Activated T-helper 1 cell treated with anti-CD3 and anti-CD28 coated beads, Interleukin-2, amount 50 U/mL, for 16 hours (primary cell): ENCODE measurements at regions not wholly inside any gene's neighbourhood (a gene's known extent, or its start where the extent isn't known, plus 50 kb on each side); places are given as distances from the start of the nearest gene placed in this dataset.

ENCODE experiments used
- DNase-seq, 2 donors: peaks; one replicate each; pipeline ENCODE4 v3.0.0-alpha.2; 2020; ENCODE audit warnings: low read depth in 1 of 2, low spot score in 1 of 2

DNA sequence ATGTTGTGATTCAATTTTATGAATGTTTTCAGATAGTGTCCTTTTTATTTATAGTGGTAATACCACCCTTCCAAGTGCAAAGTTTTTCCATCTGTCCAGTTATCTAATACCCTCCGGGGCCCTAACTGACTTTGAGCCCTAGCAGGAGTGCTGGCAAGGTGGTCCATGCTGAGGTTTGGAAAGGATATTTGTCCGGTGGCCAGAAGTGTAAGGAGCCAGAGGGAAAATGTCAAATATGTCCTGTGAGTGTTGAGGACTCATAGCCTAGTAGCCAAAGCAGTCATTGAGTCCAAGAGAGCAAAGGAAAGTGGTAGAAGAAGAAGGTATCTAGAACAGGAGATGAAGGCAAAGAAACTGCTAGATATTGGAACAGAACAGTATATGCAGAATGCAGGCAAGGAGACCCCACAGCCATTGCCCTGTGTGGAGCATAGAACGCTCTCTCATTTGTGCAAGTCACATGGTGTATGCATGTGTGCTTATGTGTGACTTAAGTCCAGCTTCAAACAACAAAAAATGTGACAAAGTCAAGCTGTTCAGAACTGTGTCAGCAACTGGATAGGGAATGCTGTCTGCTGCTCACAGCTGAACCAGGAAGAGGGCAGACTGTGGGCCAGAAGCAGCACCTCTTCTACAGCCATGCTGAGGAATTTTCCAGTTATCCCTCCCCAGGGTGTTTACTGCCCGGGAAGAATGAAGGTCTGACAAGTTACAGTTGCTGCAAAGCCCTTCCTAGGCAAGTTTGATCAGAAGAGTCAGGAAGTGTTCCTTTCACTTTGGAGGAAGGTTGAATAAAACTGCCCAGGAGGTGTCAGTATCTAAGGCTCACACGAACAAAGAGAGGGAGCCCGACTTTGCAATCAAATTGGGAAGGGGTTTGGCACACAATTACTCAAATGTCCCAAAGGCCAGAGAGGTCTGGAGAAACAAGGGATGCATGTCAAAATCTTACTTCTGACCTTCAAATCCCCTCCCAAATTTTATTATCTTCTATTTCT is 463.3 kb upstream of the DMAC1 start:
- DNase-seq, result no peak

GRCh38 chr9:8261737-8262136 is 462.2 kb upstream of the DMAC1 start:
- no peak for DNase-seq

GRCh38 chr9:8259028-8259427 is 459.4 kb upstream of the DMAC1 start:
- no peak for DNase-seq

- DNase-seq, result no peak
These were observed 457.3 kb upstream of the DMAC1 start for GRCh38 chr9:8256880-8257279.

DNA sequence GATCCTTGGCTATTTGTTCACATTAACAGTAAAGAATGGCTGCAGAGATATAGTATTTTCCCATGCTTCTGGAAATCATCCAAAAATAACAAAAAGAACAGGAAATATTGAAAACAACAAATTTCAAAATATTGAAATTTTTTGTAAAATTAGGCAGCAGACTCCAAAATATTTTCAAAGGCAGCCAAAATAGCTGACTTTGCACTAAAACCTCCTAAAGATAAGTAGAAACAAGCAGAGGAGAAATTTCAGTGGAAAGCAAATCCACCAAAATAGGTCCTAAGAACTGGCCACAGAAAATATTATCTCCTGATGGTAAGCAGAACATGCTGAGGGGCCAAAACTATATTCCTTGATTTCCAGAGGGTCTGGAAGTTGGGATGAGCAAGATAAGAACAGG is 456.3 kb upstream of the DMAC1 start:
- no peak for DNase-seq

DNA sequence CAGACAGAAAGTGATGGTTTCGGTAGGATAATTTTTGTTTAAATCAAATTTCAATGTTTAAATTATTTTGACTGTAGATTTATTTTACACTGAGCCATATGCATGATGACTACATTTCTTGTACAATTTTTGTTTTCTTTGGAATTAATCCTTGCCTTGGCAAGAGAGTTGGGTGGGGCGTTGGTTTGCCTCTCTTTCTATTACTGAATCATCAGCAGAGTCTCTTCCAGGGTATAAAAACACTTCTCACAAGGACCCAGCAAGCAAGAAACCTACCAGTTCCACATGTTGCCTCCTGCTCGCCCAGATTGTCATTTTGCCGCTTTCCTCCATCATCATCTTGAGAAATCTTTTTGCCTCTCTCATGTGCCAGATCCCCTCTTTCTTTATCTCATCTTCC is 455.0 kb upstream of the DMAC1 start:
- DNase-seq, result no peak

- DNase-seq, result no peak
These were observed 452.9 kb upstream of the DMAC1 start for GRCh38 chr9:8252445-8252844.

- DNase-seq, result no peak
These were observed 452.0 kb upstream of the DMAC1 start for GRCh38 chr9:8251566-8251965.

GRCh38 chr9:8244505-8245092 is 445.0 kb upstream of the DMAC1 start:
- DNase-seq, result no peak

DNA sequence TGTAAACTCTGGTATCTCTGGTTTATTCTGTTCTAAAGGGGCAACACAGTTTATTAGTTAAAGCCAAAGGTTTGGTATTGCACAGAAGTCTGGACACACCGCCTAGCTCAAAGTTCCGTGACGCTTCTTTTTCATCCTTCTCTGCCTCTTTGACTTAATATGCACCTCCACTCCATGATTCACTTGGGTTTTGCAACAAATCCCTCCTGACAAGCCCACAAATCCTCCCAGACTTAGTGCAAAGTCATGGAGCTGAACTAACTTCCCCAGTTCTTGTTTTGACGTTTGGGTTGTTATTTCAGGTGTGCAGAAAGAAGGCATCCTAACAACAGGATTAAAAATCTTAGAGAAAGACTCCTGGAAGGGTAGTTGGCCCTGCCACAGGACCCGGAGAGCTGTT is 441.6 kb upstream of the DMAC1 start:
- no peak for DNase-seq

DNA sequence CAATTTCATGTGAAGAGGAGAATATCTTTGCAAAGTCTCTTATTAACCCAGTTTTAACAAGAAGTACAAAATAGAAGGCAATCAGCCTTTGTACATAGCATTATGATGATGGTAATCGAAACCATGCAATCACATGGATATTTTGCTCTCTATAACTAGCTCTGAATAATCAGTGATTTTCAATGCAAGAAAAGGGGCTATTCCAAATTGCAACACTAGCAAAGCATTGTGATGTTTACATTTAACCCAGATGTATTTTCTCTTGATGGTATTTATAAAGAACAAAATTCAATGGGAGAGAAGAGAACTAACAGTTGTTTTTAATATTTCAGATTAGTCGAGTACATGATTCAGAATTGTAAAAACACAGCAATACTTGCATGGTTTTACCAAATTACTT is 437.5 kb upstream of the DMAC1 start:
- no peak for DNase-seq

- DNase-seq, result no peak
These were observed 435.9 kb upstream of the DMAC1 start for GRCh38 chr9:8235489-8235888.

DNA sequence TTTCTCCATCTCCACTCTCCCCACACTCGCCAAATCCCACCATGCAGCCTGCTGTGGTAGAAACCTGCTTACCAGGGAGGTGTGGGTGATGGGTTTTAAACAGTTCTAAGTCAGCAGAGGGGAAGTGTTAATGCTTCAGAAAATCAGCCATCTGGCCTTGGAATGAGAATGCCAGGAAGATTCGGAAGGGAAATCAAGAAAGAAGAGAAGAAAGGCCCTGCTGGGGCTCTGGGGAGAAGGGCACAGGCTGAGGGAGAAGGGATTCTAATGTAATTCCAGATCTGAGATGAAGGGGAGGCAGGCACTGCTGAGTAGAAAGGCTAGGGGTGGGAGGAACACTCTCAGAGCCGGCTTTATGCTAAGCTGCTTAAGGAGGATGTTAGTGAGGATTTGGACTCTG is 434.7 kb upstream of the DMAC1 start:
- DNase-seq, result no peak

GRCh38 chr9:8232726-8233125 is 433.1 kb upstream of the DMAC1 start:
- DNase-seq, result no peak

DNA sequence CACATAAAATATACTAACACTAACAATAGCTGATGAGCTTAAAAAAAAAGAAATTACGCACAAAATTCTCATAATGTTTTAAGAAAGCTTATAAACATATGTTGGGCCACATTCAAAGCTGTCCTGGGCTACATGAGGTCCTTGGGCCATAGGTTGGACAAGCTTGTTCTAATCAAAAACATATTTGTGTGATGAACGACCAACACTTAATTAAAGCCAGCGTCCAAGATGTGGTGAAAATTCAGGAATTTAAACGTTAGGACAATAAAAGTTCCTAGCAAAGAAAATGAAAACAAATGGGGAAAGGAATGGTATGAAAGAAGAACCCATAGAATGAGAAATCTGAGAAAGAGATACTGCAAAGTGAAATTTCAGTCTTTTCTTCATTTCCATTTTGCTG is 429.6 kb upstream of the DMAC1 start:
- DNase-seq, result no peak

GRCh38 chr9:8224381-8224801 is 424.8 kb upstream of the DMAC1 start:
- no peak for DNase-seq

- DNase-seq, result no peak
These were observed 424.3 kb upstream of the DMAC1 start for GRCh38 chr9:8223861-8224260.

DNA sequence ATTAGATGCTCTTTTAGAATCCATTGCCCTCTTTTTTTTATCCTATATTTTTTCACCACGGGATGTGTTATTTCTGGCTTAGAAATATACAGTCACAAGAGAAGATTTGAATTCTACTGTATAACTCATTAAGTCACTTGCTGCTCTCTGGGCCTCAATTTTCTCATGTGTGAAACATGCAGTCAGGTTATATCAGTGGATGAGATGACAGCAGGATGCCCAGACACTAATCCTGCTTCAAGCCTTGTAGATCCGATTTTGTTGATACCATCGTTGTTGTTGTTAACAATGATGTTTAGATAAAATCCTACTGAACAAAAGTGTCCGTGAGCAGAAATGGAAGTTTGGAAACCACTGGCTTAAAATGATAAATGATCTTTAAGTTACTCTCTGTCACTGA is 421.9 kb upstream of the DMAC1 start:
- DNase-seq, result no peak

- no peak for DNase-seq
These were observed 408.9 kb upstream of the DMAC1 start for GRCh38 chr9:8208465-8208864.

DNA sequence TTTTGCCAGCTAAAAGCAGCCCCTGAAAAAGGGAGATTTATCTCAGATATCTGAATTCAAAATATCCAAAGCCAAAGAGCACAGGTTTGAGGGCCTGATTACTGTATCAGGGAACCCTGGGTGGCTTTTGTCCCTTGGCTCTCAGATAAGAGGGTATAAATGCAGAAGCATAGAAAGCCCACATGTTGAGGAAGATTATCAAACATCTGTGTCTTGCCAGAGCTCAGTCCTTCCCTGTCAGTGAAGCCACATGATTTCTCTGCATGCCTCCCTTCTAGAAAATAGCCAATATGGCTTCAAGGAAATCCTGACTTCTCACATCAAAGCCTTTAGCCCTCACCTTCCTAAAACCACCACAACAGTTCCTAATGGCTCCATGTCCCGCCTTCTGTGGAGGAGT is 408.0 kb upstream of the DMAC1 start:
- DNase-seq, result no peak

- no peak for DNase-seq
These were observed 407.1 kb upstream of the DMAC1 start for GRCh38 chr9:8206720-8207119.

DNA sequence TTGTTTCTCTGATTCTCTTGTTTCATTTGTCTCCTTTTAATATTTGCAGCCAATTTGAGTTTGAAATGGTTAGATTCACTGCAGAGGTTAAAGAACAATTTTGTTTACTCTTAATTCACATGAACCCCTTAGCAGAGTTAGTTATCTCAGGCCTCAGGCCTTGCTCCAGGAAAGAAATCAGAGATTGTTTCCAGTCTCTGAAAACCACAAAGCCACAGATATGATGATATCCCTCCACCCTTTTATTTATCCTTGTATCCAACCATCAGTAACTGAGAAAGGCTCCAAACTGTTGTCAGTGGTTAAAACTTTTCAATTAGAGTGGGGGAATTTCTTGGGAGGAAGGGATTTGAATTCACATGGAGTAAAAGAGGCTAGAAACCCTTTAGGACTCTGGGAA is 406.0 kb upstream of the DMAC1 start:
- no peak for DNase-seq

GRCh38 chr9:8189881-8190280 is 390.3 kb upstream of the DMAC1 start:
- DNase-seq, result no peak
